GM12878 (cell line): ENCODE measurements at regions not wholly inside any gene's neighbourhood (a gene's known extent, or its start where the extent isn't known, plus 50 kb on each side); places are given as distances from the start of the nearest gene placed in this dataset.

ENCODE experiments used
- ATAC-seq: fragments of 200-7000 bp; cut with Tn5 transposase; 3 replicates; pipeline ENCODE4 v1.9.1; 2020; ENCODE audit warnings: mild to moderate bottlenecking, moderate library complexity
- BruUV-seq: library from RNA; stranded (reverse); fragments of 400-500 nt; replicated peaks from 2 replicates; lab custom pipeline; 2021; lab: Mats Ljungman, UMichigan
- CTCF ChIA-PET: fragments of 300-600 bp; sonication (Branson Sonifier 250); formaldehyde crosslinking; extraction: SDS; loops from one replicate; lab custom pipeline; 2021; ENCODE audit warnings: inconsistent platforms; lab: Yijun Ruan, JAX
- POLR2A ChIA-PET: fragments of 350-600 bp; formaldehyde crosslinking; extraction: SDS; loops from one replicate; lab custom pipeline; 2021; ENCODE audit warnings: inconsistent platforms; lab: Charles Lee
- RAD21 ChIA-PET: fragments of 300-600 bp; sonication (Branson Sonifier 250); formaldehyde crosslinking; loops from one replicate; lab custom pipeline; 2023; ENCODE audit warnings: antibody characterized with exemption; ENCODE audit not compliant: unreplicated experiment; lab: Charles Lee
- SMC1A ChIA-PET: fragments of 300-600 bp; sonication (Branson Sonifier 250); formaldehyde crosslinking; loops from one replicate; lab custom pipeline; 2023; ENCODE audit not compliant: unreplicated experiment, uncharacterized antibody; lab: Charles Lee
- DNase-seq: peaks from one replicate; pipeline ENCODE4 v3.0.0-alpha.2; 2011; ENCODE audit warnings: low read depth, low spot score
- FAIRE-seq: peaks from 3 replicates; lab custom pipeline; 2011; peaks lifted over from hg19 to GRCh38; lab: Jason Lieb, UNC
- H2AFZ ChIP-seq: 2 replicates; pipeline ENCODE4 v1.6.0; 2011; ENCODE audit warnings: low read depth, low read length, control low read depth; ENCODE audit not compliant: control insufficient read depth
- H3K27ac ChIP-seq: 2 replicates; pipeline ENCODE4 v1.5.1; 2011; ENCODE audit warnings: control low read depth; ENCODE audit not compliant: control insufficient read depth, insufficient read depth
- H3K27me3 ChIP-seq, 2 experiments: replicated peaks in 1 of 2; 2 replicates each; pipeline versions ENCODE4 v1.6.0 to v1.6.1; 2011; ENCODE audit warnings: low read length in 1 of 2; ENCODE audit not compliant: control insufficient read depth in 2 of 2, insufficient read depth in 2 of 2
- H3K36me3 ChIP-seq, 2 experiments: 2 replicates each; pipeline ENCODE4 v1.5.1; 2011; ENCODE audit warnings: low read length in 1 of 2; ENCODE audit not compliant: control insufficient read depth in 2 of 2, insufficient read depth in 2 of 2
- H3K4me1 ChIP-seq: 2 replicates; pipeline ENCODE4 v1.6.1; 2011; ENCODE audit warnings: mild to moderate bottlenecking, low read length, moderate library complexity, mixed read lengths; ENCODE audit not compliant: control insufficient read depth, insufficient read depth
- H3K4me2 ChIP-seq: 2 replicates; pipeline ENCODE4 v1.6.0; 2011; ENCODE audit warnings: control low read depth; ENCODE audit not compliant: control insufficient read depth, insufficient read depth
- H3K4me3 ChIP-seq: fragments of 200-600 bp; sonication (generic); 2 replicates; pipeline ENCODE4 v1.5.1; 2016
- H3K79me2 ChIP-seq: 2 replicates; pipeline ENCODE4 v1.6.0; 2011; ENCODE audit warnings: low read length; ENCODE audit not compliant: control insufficient read depth, insufficient read depth
- H3K9ac ChIP-seq: 2 replicates; pipeline ENCODE4 v1.8.0; 2011; ENCODE audit warnings: low read length, control low read depth, mixed read lengths; ENCODE audit not compliant: control insufficient read depth, insufficient read depth
- H3K9me3 ChIP-seq: replicated peaks from 3 replicates; pipeline ENCODE4 v1.5.1; 2011; ENCODE audit warnings: mild to moderate bottlenecking, low read length; ENCODE audit not compliant: control insufficient read depth, insufficient read depth
- H4K20me1 ChIP-seq: 2 replicates; pipeline ENCODE4 v1.6.0; 2011; ENCODE audit not compliant: control insufficient read depth, insufficient read depth
- MTA3 ChIP-seq: IDR thresholded peaks from 2 replicates; pipeline ENCODE4 v1.6.1; 2012; ENCODE audit warnings: low read length, inconsistent platforms, borderline replicate concordance
- RAD51 ChIP-seq: fragments of 450-650 bp; IDR thresholded peaks from 2 replicates; pipeline ENCODE4 v1.6.1; 2016; ENCODE audit warnings: moderate library complexity, mild to moderate bottlenecking, inconsistent platforms
- ZBTB11 ChIP-seq: fragments of 450-650 bp; formaldehyde crosslinking; IDR thresholded peaks from 2 replicates; pipeline ENCODE4 v1.5.0; 2022; ENCODE audit warnings: mild to moderate bottlenecking, missing genetic modification characterization
- ZNF384 ChIP-seq: IDR thresholded peaks from 2 replicates; pipeline ENCODE4 v1.6.1; 2012; ENCODE audit warnings: low read depth, mild to moderate bottlenecking, low read length, improper control_type of control experiment, borderline replicate concordance
- ZNF592 ChIP-seq: fragments of 450-650 bp; IDR thresholded peaks from 2 replicates; pipeline ENCODE4 v1.6.1; 2017; ENCODE audit warnings: mild to moderate bottlenecking, moderate library complexity
- WGBS: methylation state at CpG from one replicate; pipeline ENCODE4 v1.1.6; 2016; ENCODE audit warnings: low lambda C conversion rate; ENCODE audit not compliant: insufficient replicate concordance, insufficient coverage; ENCODE audit errors: missing lambda C conversion rate; 5-methylcytosine and 5-hydroxymethylcytosine counted together
- in situ Hi-C: fragments of 300-500 bp; cut with MboI; formaldehyde crosslinking; loops from 9 replicates; pipeline ENCODE4 v1.14.3; 2018; ENCODE audit warnings: mixed read lengths
- intact Hi-C: fragments of 100-400 bp; cut with micrococcal nuclease; formaldehyde crosslinking; loops from one replicate; pipeline ENCODE4 v1.14.2; 2022; ENCODE audit not compliant: unreplicated experiment
- TF ChIP-seq, protein P1 (sequence below): IDR thresholded peaks from 2 replicates; pipeline ENCODE4 v1.6.1; 2012; ENCODE audit warnings: low read depth, low read length, improper control_type of control experiment

- H3K9ac ChIP-seq = no peak overlapping the region
- no peak overlapping the region for H2AFZ ChIP-seq
- ChIA-PET RAD21 (no interaction called here), SMC1A (no interaction called here), CTCF (interaction anchor here (0.6 kb wide), 1 partner anchor 810 kb away, joined by 7 read pairs; no protein-coding TSS in a partner anchor), POLR2A (no interaction called here)
- H3K4me3 ChIP-seq = no peak overlapping the region
- TF ChIP-seq MTA3 (no peak), ZNF384 (no peak)
- no peaks in the 10 kb centered on the region for H3K36me3 ChIP-seq
- H4K20me1 ChIP-seq = no peaks in the 10 kb centered on the region
- no peaks in the 10 kb centered on the region; the same call in 2 of the 3 replicates for H3K9me3 ChIP-seq
- ATAC-seq = no peak
- WGBS = 43% methylated on average over 1 of the region's 1 CpG
- no TSS peak for BruUV-seq
- in situ Hi-C loops = no loop called here
- no peaks in the 10 kb centered on the region for H3K79me2 ChIP-seq
- FAIRE-seq = no peak
- H3K27me3 ChIP-seq = no peaks in the 10 kb centered on the region
- H3K27ac ChIP-seq = no peak overlapping the region
- H3K4me1 ChIP-seq = no peaks in the 10 kb centered on the region
- intact Hi-C loops = no loop called here
- no peak overlapping the region for H3K4me2 ChIP-seq
- DNase-seq = no peak
These were observed 1201.4 kb downstream of the XPNPEP1 start for GRCh38 chr10:108721874-108722273.

GRCh38 chr10:108716352-108716751 lies 1207.0 kb downstream of the XPNPEP1 start:
- no peak for ATAC-seq
- TF ChIP-seq RAD51 (no peak), ZBTB11 (no peak), ZNF592 (no peak)
- TF ChIP-seq, protein P1, sequence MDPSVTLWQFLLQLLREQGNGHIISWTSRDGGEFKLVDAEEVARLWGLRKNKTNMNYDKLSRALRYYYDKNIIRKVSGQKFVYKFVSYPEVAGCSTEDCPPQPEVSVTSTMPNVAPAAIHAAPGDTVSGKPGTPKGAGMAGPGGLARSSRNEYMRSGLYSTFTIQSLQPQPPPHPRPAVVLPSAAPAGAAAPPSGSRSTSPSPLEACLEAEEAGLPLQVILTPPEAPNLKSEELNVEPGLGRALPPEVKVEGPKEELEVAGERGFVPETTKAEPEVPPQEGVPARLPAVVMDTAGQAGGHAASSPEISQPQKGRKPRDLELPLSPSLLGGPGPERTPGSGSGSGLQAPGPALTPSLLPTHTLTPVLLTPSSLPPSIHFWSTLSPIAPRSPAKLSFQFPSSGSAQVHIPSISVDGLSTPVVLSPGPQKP = no peak
- Histone ChIP-seq H3K79me2 (no peaks in the 10 kb centered on the region), H3K4me2 (no peak overlapping the region), H3K36me3 (no peaks in the 10 kb centered on the region), H3K9ac (no peak overlapping the region), H3K9me3 (no peaks in the 10 kb centered on the region; the same call in 2 of the 3 replicates), H4K20me1 (no peaks in the 10 kb centered on the region), H3K4me3 (no peak overlapping the region), H3K27ac (no peak overlapping the region), H2AFZ (no peak overlapping the region), H3K4me1 (no peaks in the 10 kb centered on the region), H3K27me3 (no peaks in the 10 kb centered on the region)
- ChIA-PET POLR2A (no interaction called here), SMC1A (no interaction called here), RAD21 (no interaction called here), CTCF (interaction anchor here (0.7 kb wide), 1 partner anchor 282 kb away, joined by 3 read pairs; no protein-coding TSS in a partner anchor)
- BruUV-seq = no TSS peak
- intact Hi-C loops (no loop called here), in situ Hi-C loops (no loop called here)
- no peak for FAIRE-seq
- no peak for DNase-seq
